ENCODE measurements at regions not wholly inside any gene's neighbourhood (a gene's known extent, or its start where the extent isn't known, plus 50 kb on each side); places are given as distances from the start of the nearest gene placed in this dataset.

GRCh38 chr11:87779276-87780067, 395.8 kb downstream of the RAB38 start:
- TF ChIP-seq, protein P1, sequence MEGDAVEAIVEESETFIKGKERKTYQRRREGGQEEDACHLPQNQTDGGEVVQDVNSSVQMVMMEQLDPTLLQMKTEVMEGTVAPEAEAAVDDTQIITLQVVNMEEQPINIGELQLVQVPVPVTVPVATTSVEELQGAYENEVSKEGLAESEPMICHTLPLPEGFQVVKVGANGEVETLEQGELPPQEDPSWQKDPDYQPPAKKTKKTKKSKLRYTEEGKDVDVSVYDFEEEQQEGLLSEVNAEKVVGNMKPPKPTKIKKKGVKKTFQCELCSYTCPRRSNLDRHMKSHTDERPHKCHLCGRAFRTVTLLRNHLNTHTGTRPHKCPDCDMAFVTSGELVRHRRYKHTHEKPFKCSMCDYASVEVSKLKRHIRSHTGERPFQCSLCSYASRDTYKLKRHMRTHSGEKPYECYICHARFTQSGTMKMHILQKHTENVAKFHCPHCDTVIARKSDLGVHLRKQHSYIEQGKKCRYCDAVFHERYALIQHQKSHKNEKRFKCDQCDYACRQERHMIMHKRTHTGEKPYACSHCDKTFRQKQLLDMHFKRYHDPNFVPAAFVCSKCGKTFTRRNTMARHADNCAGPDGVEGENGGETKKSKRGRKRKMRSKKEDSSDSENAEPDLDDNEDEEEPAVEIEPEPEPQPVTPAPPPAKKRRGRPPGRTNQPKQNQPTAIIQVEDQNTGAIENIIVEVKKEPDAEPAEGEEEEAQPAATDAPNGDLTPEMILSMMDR (conservative IDR thresholded peaks at IDR 0.05; ENCODE audit: low read depth, low read length) = no peak
- TF ChIP-seq EZH2phosphoT487 (IDR thresholded peaks at IDR 0.05; ENCODE audit: borderline replicate concordance, low read length) = no peak

All from PC-3 (cell line).